ACHN (cell line): ENCODE measurements at regions not wholly inside any gene's neighbourhood (a gene's known extent, or its start where the extent isn't known, plus 50 kb on each side); places are given as distances from the start of the nearest gene placed in this dataset.
"Not testable (repeated sequence)": the region's sequence is repeated elsewhere in the genome, so short reads cannot be mapped to it uniquely, and the experiment has no call there.

Experiments used
- DNase-seq: peaks from one replicate; pipeline ENCODE4 v3.0.0-alpha.2; 2015
- in situ Hi-C: cut with HindIII; loops from 2 replicates; pipeline ENCODE4 v1.10.0; 2017; ENCODE audit warnings: low sequenced_read_pairs, low pct_ligation_motif_present, low pct_unique_long_range_greater_than_20kb

DNA sequence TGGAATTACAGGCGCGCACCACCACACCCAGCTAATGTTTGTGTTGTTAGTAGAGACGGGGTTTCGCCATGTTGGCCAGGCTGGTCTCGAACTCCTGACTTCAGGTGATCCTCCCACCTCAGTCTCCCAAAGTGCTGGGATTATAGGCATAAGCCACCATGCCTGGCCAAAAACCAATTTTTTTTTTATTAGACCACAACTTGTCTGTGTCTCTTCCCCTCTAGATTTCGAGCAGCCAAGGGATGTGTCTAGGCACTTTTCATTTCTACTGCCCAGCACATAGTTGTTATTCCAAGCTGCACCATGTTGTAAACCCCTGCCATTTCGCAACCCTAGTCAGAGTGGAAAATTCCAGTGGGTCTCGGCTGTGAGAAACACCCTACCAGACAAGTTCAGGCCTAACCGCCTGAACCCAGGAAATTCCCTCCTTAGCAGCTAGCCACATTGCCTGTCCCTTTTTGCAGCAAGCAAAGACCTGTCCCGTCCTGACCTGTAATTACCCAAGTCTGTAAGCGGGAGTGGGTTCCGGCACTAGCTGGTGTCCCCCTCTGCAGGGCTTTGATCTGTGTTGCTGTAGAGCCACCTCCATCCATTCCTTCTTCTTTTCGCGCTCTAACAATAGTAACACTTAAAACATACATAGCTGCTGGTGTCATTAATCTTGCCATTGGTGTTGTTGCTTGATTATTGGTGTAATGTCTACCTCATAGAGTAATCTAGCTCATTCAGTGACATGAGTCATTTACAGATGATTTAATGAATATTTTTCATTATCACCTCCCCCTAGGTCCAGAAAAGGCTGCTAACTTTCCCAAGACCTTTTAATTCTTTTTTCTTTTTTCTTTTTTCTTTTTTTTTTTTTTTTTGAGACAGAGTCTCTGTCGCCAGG lies 77.3 kb upstream of the ATF7IP2 start:
- in situ Hi-C loops, result loop anchor here (25.0 kb wide), 1 partner anchor 204 kb away; no protein-coding TSS in a partner anchor
- DNase-seq, result no peak

DNA sequence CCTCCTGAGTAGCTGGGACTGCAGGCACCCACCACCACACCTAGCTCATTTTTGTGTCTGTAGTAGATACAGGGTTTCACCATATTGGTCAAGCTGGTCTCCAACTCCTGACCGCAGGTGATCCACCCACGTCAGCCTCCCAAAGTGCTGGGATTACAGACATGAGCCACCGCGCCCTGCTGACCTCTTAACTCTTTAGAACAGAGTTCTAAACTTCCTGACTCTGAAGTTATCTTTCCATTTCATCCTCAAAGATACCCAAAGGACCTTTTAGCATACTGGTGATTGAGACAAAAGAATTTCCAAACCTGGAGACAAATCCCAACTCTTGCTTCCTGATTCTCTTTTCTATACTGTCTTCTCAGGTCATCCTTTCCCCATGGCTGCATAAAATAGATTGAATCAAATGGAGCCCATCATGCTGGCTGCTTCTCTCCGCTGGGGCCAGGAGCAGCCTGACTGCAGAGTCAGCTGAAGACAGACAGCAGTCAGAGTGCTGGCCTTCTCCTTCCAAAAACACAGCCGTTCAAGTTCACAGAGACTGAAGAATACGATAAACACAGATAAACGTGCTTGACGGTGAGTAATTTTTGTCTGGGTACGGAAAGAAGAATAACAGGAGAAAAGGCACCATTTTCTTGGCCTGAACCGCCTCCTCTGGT lies 76.5 kb upstream of the ATF7IP2 start:
- in situ Hi-C loops, result loop anchor here (25.0 kb wide), 1 partner anchor 203 kb away; no protein-coding TSS in a partner anchor
- DNase-seq, result no peak

- in situ Hi-C loops, result loop anchor here (25.0 kb wide), 1 partner anchor 200 kb away; no protein-coding TSS in a partner anchor
- DNase-seq, result no peak
These were observed 73.9 kb upstream of the ATF7IP2 start for GRCh38 chr16:10312008-10312407.

- in situ Hi-C loops, result loop anchor here (25.0 kb wide), 1 partner anchor 199 kb away; no protein-coding TSS in a partner anchor
These were observed 72.8 kb upstream of the ATF7IP2 start for GRCh38 chr16:10312784-10313724.

GRCh38 chr16:10314317-10314716 lies 71.5 kb upstream of the ATF7IP2 start:
- in situ Hi-C loops, result loop anchor here (25.0 kb wide), 1 partner anchor 198 kb away; no protein-coding TSS in a partner anchor
- no peak for DNase-seq

More at GRCh38 chr16:10312784-10313724, 72.8 kb upstream of the ATF7IP2 start:
- DNase-seq, result peak; percentile 53

DNA sequence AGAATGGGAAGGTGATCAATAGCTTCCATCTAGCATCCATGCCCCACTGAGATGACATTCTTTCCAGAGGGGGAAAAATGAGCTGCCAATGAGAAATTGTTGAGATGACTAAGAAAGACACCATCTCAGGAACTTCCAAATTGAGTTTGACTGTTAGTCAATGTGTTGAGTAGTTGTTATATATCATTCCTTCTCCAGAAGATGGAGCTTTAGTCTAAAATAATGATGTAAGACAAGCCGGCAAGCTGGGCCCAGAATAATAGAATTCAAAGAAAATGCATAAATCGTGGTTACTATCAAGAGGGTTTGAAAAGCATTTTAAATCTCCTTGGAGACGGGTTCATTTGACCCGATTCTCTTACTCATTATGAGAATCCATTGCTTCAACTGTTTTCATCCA lies 71.0 kb upstream of the ATF7IP2 start:
- in situ Hi-C loops, result loop anchor here (25.0 kb wide), 1 partner anchor 197 kb away; no protein-coding TSS in a partner anchor
- DNase-seq, result peak; percentile 63

- in situ Hi-C loops, result loop anchor here (25.0 kb wide), 1 partner anchor 195 kb away; no protein-coding TSS in a partner anchor
- no peak for DNase-seq
These were observed 68.3 kb upstream of the ATF7IP2 start for GRCh38 chr16:10317425-10318001.

DNA sequence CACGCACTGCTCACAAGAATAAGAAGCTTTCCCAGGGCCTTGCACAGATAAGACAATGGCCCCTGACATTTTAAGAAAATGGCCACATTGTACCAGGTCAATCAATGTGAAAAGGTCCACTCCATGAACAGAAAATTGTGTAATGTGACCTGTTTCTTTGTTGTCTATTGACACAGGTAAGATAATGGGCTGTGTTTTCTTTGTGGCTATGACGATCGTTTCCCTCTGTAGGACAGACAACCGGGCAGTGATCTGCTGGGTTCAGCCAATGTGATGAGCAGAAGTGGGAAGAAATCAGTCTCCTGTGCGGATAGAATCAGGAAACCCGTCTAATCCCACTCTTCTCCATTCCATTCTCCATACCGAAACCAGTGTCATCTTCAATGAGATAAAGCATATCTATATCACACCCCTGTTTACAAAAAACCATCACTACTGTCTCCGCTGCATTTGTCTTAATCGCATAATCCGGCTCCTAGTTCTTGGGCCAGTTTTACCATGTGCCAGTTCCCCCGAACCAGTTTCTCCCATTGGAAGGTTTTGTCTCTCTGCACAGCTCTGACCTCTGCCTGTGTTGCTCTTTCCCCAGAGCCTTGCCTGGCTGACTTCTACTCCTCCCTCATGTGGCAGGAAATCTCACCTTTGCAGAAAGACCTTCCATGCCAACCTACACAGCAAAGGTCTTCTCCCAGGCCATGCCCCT lies 66.9 kb upstream of the ATF7IP2 start:
- DNase-seq, result no peak
- in situ Hi-C loops, result loop anchor here (25.0 kb wide), 1 partner anchor 193 kb away; no protein-coding TSS in a partner anchor

- in situ Hi-C loops, result loop anchor here (25.0 kb wide), 1 partner anchor 191 kb away; no protein-coding TSS in a partner anchor
- DNase-seq, result no peak
These were observed 64.2 kb upstream of the ATF7IP2 start for GRCh38 chr16:10321407-10322387.

DNA sequence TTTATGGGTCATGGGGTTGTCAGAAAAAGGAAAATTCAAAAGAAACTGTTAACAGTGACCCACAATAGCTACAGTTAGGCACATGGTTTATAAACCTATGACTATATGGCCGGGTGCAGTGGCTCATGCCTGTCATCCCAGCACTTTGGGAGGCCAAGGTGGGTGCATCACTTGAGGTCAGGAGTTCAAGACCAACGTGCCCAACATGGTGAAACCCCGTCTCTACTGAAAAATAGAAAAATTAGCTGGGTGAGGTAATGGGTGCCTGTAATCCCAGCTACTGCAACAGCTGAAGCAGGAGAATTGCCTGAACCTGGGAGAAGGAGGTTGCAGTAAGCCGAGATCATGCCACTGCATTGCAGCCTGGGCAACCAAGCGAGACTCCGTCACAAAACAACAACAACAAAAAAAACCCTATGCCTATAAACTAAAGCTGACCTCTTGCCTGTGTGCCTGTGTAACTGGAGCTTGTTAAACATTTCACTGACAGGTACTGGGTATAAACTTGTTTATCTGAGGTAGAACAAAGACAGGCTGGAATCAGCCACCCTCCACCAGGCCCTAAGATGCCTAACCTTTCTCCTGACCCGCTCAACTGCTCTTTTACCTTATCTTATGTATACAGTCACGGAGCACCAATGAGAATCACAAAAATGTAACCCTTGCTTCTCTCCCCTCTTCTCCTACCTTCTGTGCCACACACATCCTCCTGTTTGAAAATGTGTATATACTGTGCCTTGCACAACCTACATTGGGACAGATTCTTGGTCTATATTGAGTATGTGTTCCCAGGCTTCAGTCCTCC lies 62.9 kb upstream of the ATF7IP2 start:
- in situ Hi-C loops, result loop anchor here (25.0 kb wide), 1 partner anchor 189 kb away; no protein-coding TSS in a partner anchor
- DNase-seq, result no peak

DNA sequence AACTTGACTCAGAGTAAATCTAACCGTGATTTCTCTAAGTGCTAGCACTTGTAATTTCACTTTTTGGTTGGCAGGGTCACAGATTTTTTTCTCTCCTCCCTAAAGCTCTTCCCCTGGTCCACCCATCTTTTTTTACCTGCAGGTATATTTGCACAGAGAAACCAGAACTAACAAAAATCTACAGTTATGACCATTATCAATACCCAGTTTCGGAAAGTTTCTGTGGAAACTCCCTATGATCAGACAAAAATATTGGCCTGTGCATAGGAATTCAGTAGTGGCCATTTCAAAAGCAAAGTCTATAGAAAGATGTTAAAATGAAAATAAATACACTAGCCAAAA lies 62.4 kb upstream of the ATF7IP2 start:
- in situ Hi-C loops, result loop anchor here (25.0 kb wide), 1 partner anchor 189 kb away; no protein-coding TSS in a partner anchor
- DNase-seq, result no peak

- in situ Hi-C loops, result loop anchor here (25.0 kb wide), 1 partner anchor 188 kb away; no protein-coding TSS in a partner anchor
- no peak for DNase-seq
These were observed 61.7 kb upstream of the ATF7IP2 start for GRCh38 chr16:10324210-10324609.

DNA sequence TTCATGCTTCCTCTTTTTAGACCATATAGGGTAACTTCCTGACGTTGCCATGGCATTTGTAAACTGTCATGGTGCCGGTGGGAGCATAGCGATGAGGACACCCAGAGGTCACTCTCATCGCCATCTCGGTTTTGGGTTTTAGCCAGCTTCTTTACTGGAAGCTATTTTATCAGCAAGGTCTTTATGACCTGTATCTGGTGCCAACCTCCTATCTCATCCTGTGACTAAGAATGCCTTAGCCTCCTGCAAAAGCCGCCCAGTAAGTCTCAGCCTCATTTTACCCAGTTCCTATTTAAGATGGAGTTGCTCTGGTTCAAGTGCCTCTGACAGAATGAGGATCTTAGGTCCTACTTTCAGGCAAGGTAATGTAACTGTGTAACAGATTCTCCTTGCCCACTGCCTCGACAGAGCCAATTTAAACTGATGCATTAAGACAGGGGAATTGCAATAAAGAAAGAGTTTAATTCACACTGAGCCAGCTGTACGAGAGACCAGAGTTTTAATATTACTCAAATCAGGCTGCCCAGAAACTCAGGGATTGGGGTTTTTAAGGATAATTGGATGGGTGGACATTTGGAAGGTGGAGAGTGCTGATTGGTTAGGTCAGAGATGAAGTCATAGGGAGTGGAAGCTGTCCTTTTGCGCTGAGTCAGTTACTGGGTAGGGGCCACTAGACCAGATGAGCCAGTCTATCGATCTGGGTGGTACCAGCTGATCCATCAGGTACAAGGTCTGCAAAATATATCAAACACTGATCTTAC lies 59.9 kb upstream of the ATF7IP2 start:
- in situ Hi-C loops, result no loop called here
- no peak for DNase-seq

DNA sequence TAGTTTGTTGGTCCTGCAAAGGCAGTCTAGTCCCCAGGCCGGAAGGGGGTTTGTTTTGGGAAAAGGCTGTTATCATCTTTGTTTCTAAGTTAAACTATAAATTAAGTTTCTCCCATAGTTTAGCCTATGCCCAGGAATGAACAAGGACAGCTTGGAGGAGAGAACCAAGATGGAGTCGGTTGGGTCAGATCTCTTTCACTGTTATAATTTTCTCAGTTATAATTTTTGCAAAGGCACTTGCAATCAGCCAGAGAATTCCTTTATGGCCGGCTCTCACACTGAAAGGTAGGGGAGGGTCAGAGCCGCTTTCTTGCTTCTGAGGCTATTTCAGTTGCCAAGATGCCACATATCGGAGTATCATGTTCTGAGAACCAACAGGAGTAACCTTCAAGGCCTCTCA lies 59.2 kb upstream of the ATF7IP2 start:
- in situ Hi-C loops, result no loop called here
- DNase-seq, result no peak

DNA sequence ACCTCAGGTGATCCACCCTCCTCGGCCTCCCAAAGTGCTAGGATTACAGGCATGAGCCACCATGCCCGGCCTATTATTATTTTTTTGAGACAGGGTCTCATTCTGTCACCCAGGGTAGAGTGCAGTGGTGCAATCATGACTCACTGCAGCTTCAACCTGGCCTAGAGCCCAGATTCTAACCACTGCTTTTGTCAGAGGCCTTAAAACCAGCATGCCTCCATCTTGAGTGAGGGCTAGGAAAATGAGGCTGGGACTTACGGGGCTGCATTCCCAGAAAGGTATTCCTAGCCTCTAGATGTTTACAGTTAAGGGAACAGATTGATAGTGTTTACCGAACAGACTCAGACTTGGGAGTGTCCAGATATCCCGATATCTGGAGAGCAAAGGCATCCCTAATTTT lies 57.6 kb upstream of the ATF7IP2 start:
- in situ Hi-C loops, result not testable (repeated sequence)
- peak; percentile 84 for DNase-seq
